K562 (cell line): ENCODE measurements at regions not wholly inside any gene's neighbourhood (a gene's known extent, or its start where the extent isn't known, plus 50 kb on each side); places are given as distances from the start of the nearest gene placed in this dataset.

Source experiments
- ATAC-seq: fragments of 200-7000 bp; cut with Tn5 transposase; 3 replicates; pipeline ENCODE4 v1.9.1; 2020; ENCODE audit warnings: moderate library complexity
- BruUV-seq: library from RNA; stranded (reverse); fragments of 400-500 nt; replicated peaks from 2 replicates; lab custom pipeline; 2021; lab: Mats Ljungman, UMichigan
- CTCF ChIA-PET: fragments of 300-600 bp; formaldehyde crosslinking; extraction: SDS; loops from one replicate; lab custom pipeline; 2021; ENCODE audit warnings: low intra/inter-chr PET ratio; lab: Yijun Ruan, JAX
- POLR2A ChIA-PET: fragments of 300-600, 350-650 bp; sonication (Branson Sonifier 250); formaldehyde crosslinking; extraction: SDS; loops from one replicate; lab custom pipeline; 2021; ENCODE audit warnings: antibody characterized with exemption, inconsistent platforms; lab: Yijun Ruan, JAX
- DNase-seq, 4 experiments: peaks; one replicate each; pipeline versions ENCODE4 v3.0.0 to v3.0.0-alpha.2; 2011 to 2018; ENCODE audit warnings: low spot score in 3 of 4, mixed read lengths in 3 of 4; ENCODE audit errors: extremely low read depth in 1 of 4
- FAIRE-seq: peaks from 2 replicates; lab custom pipeline; 2011; peaks lifted over from hg19 to GRCh38; lab: Jason Lieb, UNC
- H2AFZ ChIP-seq: 2 replicates; pipeline ENCODE4 v1.6.0; 2011; ENCODE audit warnings: low read depth, low read length, control low read depth, inconsistent platforms
- H3K27ac ChIP-seq: fragments of 200-600 bp; 3 replicates; pipeline ENCODE4 v1.8.0; 2011; ENCODE audit warnings: low read depth, mild to moderate bottlenecking, control low read depth, inconsistent platforms, low read length, moderate library complexity, mixed read lengths; ENCODE audit errors: extremely low read depth
- H3K27me3 ChIP-seq, 2 experiments: fragments of 300-600 bp in 1 of 2; 2 replicates in 1 of 2; 3 replicates in 1 of 2; pipeline versions ENCODE4 v1.6.0 to v1.8.0; 2011; ENCODE audit warnings: inconsistent platforms in 2 of 2, low read length in 2 of 2, mild to moderate bottlenecking in 1 of 2, mixed read lengths in 1 of 2, moderate library complexity in 1 of 2; ENCODE audit not compliant: control insufficient read depth in 2 of 2, insufficient read depth in 2 of 2
- H3K36me3 ChIP-seq: fragments of 300-600 bp; 3 replicates; pipeline ENCODE4 v1.8.0; 2011; ENCODE audit warnings: mild to moderate bottlenecking, low read length, inconsistent platforms; ENCODE audit not compliant: control insufficient read depth, insufficient read depth
- H3K4me1 ChIP-seq, 2 experiments: fragments of 200-600 bp in 1 of 2; replicated peaks in 1 of 2; 2 replicates in 1 of 2; 3 replicates in 1 of 2; pipeline versions ENCODE4 v1.5.1 to v1.8.0; 2011; ENCODE audit warnings: inconsistent platforms in 2 of 2, low read length in 2 of 2, mild to moderate bottlenecking in 1 of 2, mixed read lengths in 1 of 2, moderate library complexity in 1 of 2; ENCODE audit not compliant: control insufficient read depth in 2 of 2, insufficient read depth in 2 of 2
- H3K4me2 ChIP-seq: 2 replicates; pipeline ENCODE4 v1.6.1; 2011; ENCODE audit warnings: low read length, control low read depth, inconsistent platforms, mixed read lengths; ENCODE audit not compliant: insufficient read depth
- H3K4me3 ChIP-seq: fragments of 200-600 bp; sonication (generic), shearing (Covaris generic); 2 replicates; pipeline ENCODE4 v1.5.1; 2016; ENCODE audit warnings: control low read depth, inconsistent platforms
- H3K79me2 ChIP-seq: fragments of 200-600 bp; 3 replicates; pipeline ENCODE4 v1.8.0; 2011; ENCODE audit warnings: low read length, inconsistent platforms; ENCODE audit not compliant: control insufficient read depth, insufficient read depth
- H3K9ac ChIP-seq, 2 experiments: 2 replicates each; pipeline versions ENCODE4 v1.6.0 to v1.6.1; 2011; ENCODE audit warnings: low read depth in 2 of 2, low read length in 2 of 2, control low read depth in 1 of 2, inconsistent platforms in 1 of 2, mild to moderate bottlenecking in 1 of 2, mixed read lengths in 1 of 2; ENCODE audit not compliant: insufficient read depth in 1 of 2
- H3K9me1 ChIP-seq: one replicate; pipeline ENCODE4 v1.6.0; 2011; ENCODE audit warnings: inconsistent platforms, mild to moderate bottlenecking, low read length, moderate library complexity; ENCODE audit not compliant: control insufficient read depth, insufficient read depth
- H3K9me3 ChIP-seq: replicated peaks from 2 replicates; pipeline ENCODE4 v1.5.1; 2011; ENCODE audit warnings: low read depth, low read length, inconsistent platforms; ENCODE audit not compliant: control insufficient read depth, insufficient read depth
- H4K20me1 ChIP-seq: replicated peaks from 2 replicates; pipeline ENCODE4 v1.6.1; 2011; ENCODE audit warnings: low read length, inconsistent platforms, mixed read lengths; ENCODE audit not compliant: control insufficient read depth, insufficient read depth
- HNRNPUL1 ChIP-seq: fragments of 200-400 bp; formaldehyde crosslinking; IDR thresholded peaks from 2 replicates; pipeline ENCODE4 v1.6.1; 2017; ENCODE audit warnings: low read length
- KDM2B ChIP-seq: fragments of 250-450 bp; sonication (Bioruptor Pico); IDR thresholded peaks from 2 replicates; pipeline ENCODE4 v1.8.0; 2021; ENCODE audit warnings: mild to moderate bottlenecking, moderate library complexity
- NFIX ChIP-seq: fragments of 250-450 bp; sonication (Bioruptor Pico); IDR thresholded peaks from 2 replicates; pipeline ENCODE4 v1.4.0; 2020; ENCODE audit warnings: low read depth, mild to moderate bottlenecking, moderate library complexity
- SIX5 ChIP-seq, 2 experiments: IDR thresholded peaks; 2 replicates each; pipeline ENCODE4 v1.6.1; 2011; ENCODE audit warnings: low read length in 2 of 2, borderline replicate concordance in 1 of 2, low read depth in 1 of 2, mild to moderate bottlenecking in 1 of 2, moderate library complexity in 1 of 2; ENCODE audit not compliant: insufficient read depth in 1 of 2
- SMAD2 ChIP-seq: fragments of 150-350 bp; IDR thresholded peaks from 2 replicates; pipeline ENCODE4 v1.6.1; 2014; ENCODE audit warnings: low read depth, mild to moderate bottlenecking, low read length
- ZFPM2 ChIP-seq: fragments of 250-450 bp; sonication (Bioruptor Pico); IDR thresholded peaks from 2 replicates; pipeline ENCODE4 v1.5.1; 2022; ENCODE audit warnings: mild to moderate bottlenecking
- ZNF197 ChIP-seq: fragments of 200-800 bp; sonication (Bioruptor generic); IDR thresholded peaks from 2 replicates; pipeline ENCODE4 v1.6.1; 2016; ENCODE audit warnings: low read depth, missing genetic modification characterization, missing compliant biosample characterization
- ZNF589 ChIP-seq: fragments of 200-800 bp; sonication (Bioruptor generic); IDR thresholded peaks from 2 replicates; pipeline ENCODE4 v1.6.1; 2016; ENCODE audit warnings: low read depth, missing genetic modification characterization, missing compliant biosample characterization
- ZNF695 ChIP-seq: fragments of 450-650 bp; formaldehyde crosslinking; IDR thresholded peaks from 2 replicates; pipeline ENCODE4 v1.4.0; 2020; ENCODE audit warnings: mild to moderate bottlenecking, moderate library complexity
- WGBS: fragments of 100-300 bp; shearing (Covaris generic); methylation state at CpG from one replicate; pipeline ENCODE4 v1.1.6; 2016; ENCODE audit warnings: low coverage, mixed read lengths; ENCODE audit not compliant: insufficient coverage; ENCODE audit errors: missing lambda C conversion rate; 5-methylcytosine and 5-hydroxymethylcytosine counted together
- in situ Hi-C: fragments of 300-500 bp; cut with MboI; formaldehyde crosslinking; loops from 4 replicates; pipeline ENCODE4 v1.15.0; 2018; ENCODE audit warnings: inconsistent platforms, mixed read lengths
- intact Hi-C: fragments of 100-400 bp; cut with micrococcal nuclease; formaldehyde crosslinking; loops from 2 replicates; pipeline ENCODE4 v1.14.2; 2022
- TF ChIP-seq, protein P1 (sequence below): fragments of 200-800 bp; sonication (Bioruptor generic); IDR thresholded peaks from 2 replicates; pipeline ENCODE4 v1.6.1; 2016; ENCODE audit warnings: missing genetic modification characterization, missing compliant biosample characterization
- TF ChIP-seq, protein P2 (sequence below): fragments of 450-650 bp; IDR thresholded peaks from 2 replicates; pipeline ENCODE4 v1.6.1; 2018; ENCODE audit warnings: mild to moderate bottlenecking, low read depth; ENCODE audit not compliant: partially characterized antibody
- TF ChIP-seq, protein P3 (sequence below): sonication (generic); formaldehyde crosslinking; IDR thresholded peaks from 2 replicates; pipeline ENCODE4 v1.8.0; 2022; ENCODE audit warnings: mild to moderate bottlenecking, missing genetic modification reagents, borderline replicate concordance
- TF ChIP-seq, protein P4 (sequence below), 2 experiments: fragments of 250-450 bp in 1 of 2; fragments of 450-650 bp in 1 of 2; sonication (Bioruptor Pico) in 1 of 2; IDR thresholded peaks; 2 replicates each; pipeline versions ENCODE4 v1.6.1 to v1.8.0; 2016 to 2021; ENCODE audit warnings: mild to moderate bottlenecking in 2 of 2, moderate library complexity in 2 of 2, missing compliant biosample characterization in 1 of 2, missing genetic modification characterization in 1 of 2

DNA sequence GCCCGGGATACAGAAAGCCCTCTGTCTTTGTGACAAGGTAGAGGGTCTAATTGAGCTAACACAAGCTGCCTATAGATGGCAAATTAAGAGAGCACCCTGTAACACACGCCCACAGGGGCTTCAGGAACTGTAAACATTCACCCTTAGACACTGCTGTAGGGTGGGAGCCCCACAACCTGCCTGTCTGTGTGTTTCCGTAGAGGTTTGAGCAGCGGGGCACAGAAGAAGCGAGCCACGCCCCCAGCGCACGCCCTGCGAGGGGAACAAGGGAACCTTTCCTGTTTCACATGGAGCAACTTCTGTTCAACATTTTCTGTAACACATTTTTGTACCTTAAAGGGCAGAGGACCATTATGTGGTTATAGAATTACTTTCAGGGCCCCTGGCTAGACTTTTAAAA, 231.7 kb upstream of the EXOC2 start:
- Histone ChIP-seq H3K4me3 (no peak overlapping the region), H3K27ac (no peak overlapping the region), H3K4me2 (no peak overlapping the region), H3K4me1 (no peaks in the 10 kb centered on the region), H3K9me1 (no peaks in the 10 kb centered on the region), H4K20me1 (no peaks in the 10 kb centered on the region), H3K36me3 (no peaks in the 10 kb centered on the region), H3K9ac (no peak overlapping the region), H3K9me3 (no peaks in the 10 kb centered on the region), H2AFZ (no peak overlapping the region), H3K79me2 (no peaks in the 10 kb centered on the region), H3K27me3 (peaks cover 0 to 10% of the 10 kb centered on the region in 2 experiments; a peak in 1 of 5 replicates)
- POLR2A ChIA-PET, result no interaction called here
- no peak for ATAC-seq
- intact Hi-C loops, result no loop called here
- 0% methylated on average over 9 of the region's 9 CpGs for WGBS
- BruUV-seq, result no TSS peak
- CTCF ChIA-PET, result no interaction called here
- no peak for DNase-seq
- in situ Hi-C loops, result no loop called here
- no peak for FAIRE-seq
- TF ChIP-seq, protein P1, sequence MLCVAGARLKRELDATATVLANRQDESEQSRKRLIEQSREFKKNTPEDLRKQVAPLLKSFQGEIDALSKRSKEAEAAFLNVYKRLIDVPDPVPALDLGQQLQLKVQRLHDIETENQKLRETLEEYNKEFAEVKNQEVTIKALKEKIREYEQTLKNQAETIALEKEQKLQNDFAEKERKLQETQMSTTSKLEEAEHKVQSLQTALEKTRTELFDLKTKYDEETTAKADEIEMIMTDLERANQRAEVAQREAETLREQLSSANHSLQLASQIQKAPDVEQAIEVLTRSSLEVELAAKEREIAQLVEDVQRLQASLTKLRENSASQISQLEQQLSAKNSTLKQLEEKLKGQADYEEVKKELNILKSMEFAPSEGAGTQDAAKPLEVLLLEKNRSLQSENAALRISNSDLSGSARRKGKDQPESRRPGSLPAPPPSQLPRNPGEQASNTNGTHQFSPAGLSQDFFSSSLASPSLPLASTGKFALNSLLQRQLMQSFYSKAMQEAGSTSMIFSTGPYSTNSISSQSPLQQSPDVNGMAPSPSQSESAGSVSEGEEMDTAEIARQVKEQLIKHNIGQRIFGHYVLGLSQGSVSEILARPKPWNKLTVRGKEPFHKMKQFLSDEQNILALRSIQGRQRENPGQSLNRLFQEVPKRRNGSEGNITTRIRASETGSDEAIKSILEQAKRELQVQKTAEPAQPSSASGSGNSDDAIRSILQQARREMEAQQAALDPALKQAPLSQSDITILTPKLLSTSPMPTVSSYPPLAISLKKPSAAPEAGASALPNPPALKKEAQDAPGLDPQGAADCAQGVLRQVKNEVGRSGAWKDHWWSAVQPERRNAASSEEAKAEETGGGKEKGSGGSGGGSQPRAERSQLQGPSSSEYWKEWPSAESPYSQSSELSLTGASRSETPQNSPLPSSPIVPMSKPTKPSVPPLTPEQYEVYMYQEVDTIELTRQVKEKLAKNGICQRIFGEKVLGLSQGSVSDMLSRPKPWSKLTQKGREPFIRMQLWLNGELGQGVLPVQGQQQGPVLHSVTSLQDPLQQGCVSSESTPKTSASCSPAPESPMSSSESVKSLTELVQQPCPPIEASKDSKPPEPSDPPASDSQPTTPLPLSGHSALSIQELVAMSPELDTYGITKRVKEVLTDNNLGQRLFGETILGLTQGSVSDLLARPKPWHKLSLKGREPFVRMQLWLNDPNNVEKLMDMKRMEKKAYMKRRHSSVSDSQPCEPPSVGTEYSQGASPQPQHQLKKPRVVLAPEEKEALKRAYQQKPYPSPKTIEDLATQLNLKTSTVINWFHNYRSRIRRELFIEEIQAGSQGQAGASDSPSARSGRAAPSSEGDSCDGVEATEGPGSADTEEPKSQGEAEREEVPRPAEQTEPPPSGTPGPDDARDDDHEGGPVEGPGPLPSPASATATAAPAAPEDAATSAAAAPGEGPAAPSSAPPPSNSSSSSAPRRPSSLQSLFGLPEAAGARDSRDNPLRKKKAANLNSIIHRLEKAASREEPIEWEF (CRISPR knock-in tag), result no peak
- TF ChIP-seq, protein P2, sequence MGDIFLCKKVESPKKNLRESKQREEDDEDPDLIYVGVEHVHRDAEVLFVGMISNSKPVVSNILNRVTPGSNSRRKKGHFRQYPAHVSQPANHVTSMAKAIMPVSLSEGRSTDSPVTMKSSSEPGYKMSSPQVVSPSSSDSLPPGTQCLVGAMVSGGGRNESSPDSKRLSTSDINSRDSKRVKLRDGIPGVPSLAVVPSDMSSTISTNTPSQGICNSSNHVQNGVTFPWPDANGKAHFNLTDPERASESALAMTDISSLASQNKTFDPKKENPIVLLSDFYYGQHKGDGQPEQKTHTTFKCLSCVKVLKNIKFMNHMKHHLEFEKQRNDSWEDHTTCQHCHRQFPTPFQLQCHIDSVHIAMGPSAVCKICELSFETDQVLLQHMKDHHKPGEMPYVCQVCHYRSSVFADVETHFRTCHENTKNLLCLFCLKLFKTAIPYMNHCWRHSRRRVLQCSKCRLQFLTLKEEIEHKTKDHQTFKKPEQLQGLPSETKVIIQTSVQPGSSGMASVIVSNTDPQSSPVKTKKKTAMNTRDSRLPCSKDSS, result no peak
- TF ChIP-seq ZFPM2 (CRISPR knock-in tag) (no peak), KDM2B (CRISPR knock-in tag) (no peak), SMAD2 (no peak), SIX5 (IDR thresholded peaks at IDR 0.05; ENCODE audit: borderline replicate concordance in 1 of 2, insufficient read depth in 1 of 2, low read depth in 1 of 2, low read length in 2 of 2) (no peak), ZNF197 (CRISPR knock-in tag) (no peak), ZNF589 (CRISPR knock-in tag) (no peak), NFIX (CRISPR knock-in tag) (no peak), ZNF695 (CRISPR knock-in tag) (no peak), HNRNPUL1 (no peak)
- TF ChIP-seq, protein P3, sequence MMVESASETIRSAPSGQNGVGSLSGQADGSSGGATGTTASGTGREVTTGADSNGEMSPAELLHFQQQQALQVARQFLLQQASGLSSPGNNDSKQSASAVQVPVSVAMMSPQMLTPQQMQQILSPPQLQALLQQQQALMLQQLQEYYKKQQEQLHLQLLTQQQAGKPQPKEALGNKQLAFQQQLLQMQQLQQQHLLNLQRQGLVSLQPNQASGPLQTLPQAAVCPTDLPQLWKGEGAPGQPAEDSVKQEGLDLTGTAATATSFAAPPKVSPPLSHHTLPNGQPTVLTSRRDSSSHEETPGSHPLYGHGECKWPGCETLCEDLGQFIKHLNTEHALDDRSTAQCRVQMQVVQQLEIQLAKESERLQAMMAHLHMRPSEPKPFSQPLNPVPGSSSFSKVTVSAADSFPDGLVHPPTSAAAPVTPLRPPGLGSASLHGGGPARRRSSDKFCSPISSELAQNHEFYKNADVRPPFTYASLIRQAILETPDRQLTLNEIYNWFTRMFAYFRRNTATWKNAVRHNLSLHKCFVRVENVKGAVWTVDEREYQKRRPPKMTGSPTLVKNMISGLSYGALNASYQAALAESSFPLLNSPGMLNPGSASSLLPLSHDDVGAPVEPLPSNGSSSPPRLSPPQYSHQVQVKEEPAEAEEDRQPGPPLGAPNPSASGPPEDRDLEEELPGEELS (CRISPR knock-in tag), result no peak
- TF ChIP-seq, protein P4, sequence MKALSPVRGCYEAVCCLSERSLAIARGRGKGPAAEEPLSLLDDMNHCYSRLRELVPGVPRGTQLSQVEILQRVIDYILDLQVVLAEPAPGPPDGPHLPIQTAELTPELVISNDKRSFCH (CRISPR knock-in tag; IDR thresholded peaks at IDR 0.05), result no peak
- TF ChIP-seq, protein P4 (tag; IDR thresholded peaks at IDR 0.05), result no peak
